GM23338 (cell line): ENCODE measurements at regions not wholly inside any gene's neighbourhood (a gene's known extent, or its start where the extent isn't known, plus 50 kb on each side); places are given as distances from the start of the nearest gene placed in this dataset.

Experiments
- ATAC-seq: fragments of 200-7000 bp; cut with Tn5 transposase; 3 replicates; pipeline ENCODE4 v1.9.1; 2020
- DNase-seq: peaks from one replicate; pipeline ENCODE4 v3.0.0-alpha.2; 2015; ENCODE audit warnings: low spot score
- H2AFZ ChIP-seq: fragments of 200-600 bp; sonication (generic); 2 replicates; pipeline ENCODE4 v1.8.0; 2016; ENCODE audit warnings: antibody characterized with exemption, mild to moderate bottlenecking, moderate library complexity
- H3F3A ChIP-seq: fragments of 200-600 bp; sonication (generic); replicated peaks from 2 replicates; pipeline ENCODE4 v1.8.0; 2017; ENCODE audit warnings: antibody characterized with exemption, mixed run types, low read depth
- H3K27ac ChIP-seq: fragments of 200-600 bp; sonication (generic); 2 replicates; pipeline ENCODE4 v1.6.1; 2016; ENCODE audit warnings: low read depth
- H3K27me3 ChIP-seq: fragments of 200-600 bp; sonication (generic); 2 replicates; pipeline ENCODE4 v1.8.0; 2016; ENCODE audit warnings: mild to moderate bottlenecking, mixed run types, moderate library complexity; ENCODE audit not compliant: insufficient read depth
- H3K36me3 ChIP-seq: fragments of 200-600 bp; sonication (generic); 2 replicates; pipeline ENCODE4 v1.8.0; 2016; ENCODE audit warnings: mild to moderate bottlenecking; ENCODE audit not compliant: insufficient read depth
- H3K4me1 ChIP-seq: fragments of 200-600 bp; sonication (generic); 2 replicates; pipeline ENCODE4 v1.8.0; 2016; ENCODE audit warnings: mild to moderate bottlenecking, moderate library complexity; ENCODE audit not compliant: insufficient read depth
- H3K4me2 ChIP-seq: fragments of 200-600 bp; sonication (generic); 2 replicates; pipeline ENCODE4 v1.7.1; 2017; ENCODE audit warnings: mixed run types
- H3K4me3 ChIP-seq: fragments of 200-600 bp; sonication (generic); 2 replicates; pipeline ENCODE4 v1.6.1; 2016; ENCODE audit warnings: mixed run types
- H3K79me2 ChIP-seq: fragments of 200-600 bp; sonication (generic); replicated peaks from 2 replicates; pipeline ENCODE4 v1.8.0; 2017; ENCODE audit warnings: mild to moderate bottlenecking; ENCODE audit not compliant: insufficient read depth
- H3K9me2 ChIP-seq: fragments of 200-600 bp; sonication (generic); 2 replicates; pipeline ENCODE4 v1.8.0; 2017; ENCODE audit not compliant: insufficient read depth
- H4K20me1 ChIP-seq: fragments of 200-600 bp; sonication (generic); replicated peaks from 2 replicates; pipeline ENCODE4 v1.8.0; 2017; ENCODE audit warnings: mild to moderate bottlenecking; ENCODE audit not compliant: insufficient read depth
- H3K27ac Mint-ChIP-seq: 2 replicates; pipeline ENCODE4 v1.8.0; 2020; ENCODE audit warnings: inconsistent platforms, mild to moderate bottlenecking, moderate library complexity, mixed read lengths
- H3K27me3 Mint-ChIP-seq: 3 replicates; pipeline ENCODE4 v1.8.0; 2022; ENCODE audit warnings: low read depth, mild to moderate bottlenecking, moderate library complexity, mixed read lengths, inconsistent platforms; ENCODE audit not compliant: insufficient read depth, poor library complexity
- H3K36me3 Mint-ChIP-seq: 3 replicates; pipeline ENCODE4 v1.8.0; 2021; ENCODE audit warnings: low read depth, mild to moderate bottlenecking, inconsistent platforms, moderate library complexity, mixed read lengths
- H3K4me1 Mint-ChIP-seq: 3 replicates; pipeline ENCODE4 v1.8.0; 2020; ENCODE audit warnings: mild to moderate bottlenecking, inconsistent platforms, mixed read lengths
- H3K4me3 Mint-ChIP-seq: 3 replicates; pipeline ENCODE4 v1.8.0; 2021; ENCODE audit warnings: moderate library complexity, mild to moderate bottlenecking, inconsistent platforms, mixed read lengths
- H3K9me3 Mint-ChIP-seq: 3 replicates; pipeline ENCODE4 v1.8.0; 2020; ENCODE audit warnings: moderate library complexity, mild to moderate bottlenecking, inconsistent platforms, mixed read lengths
- CREB1 ChIP-seq: fragments of 250-450 bp; sonication (Bioruptor Pico); IDR thresholded peaks from 2 replicates; pipeline ENCODE4 v1.5.0; 2020; ENCODE audit warnings: low read depth, mild to moderate bottlenecking, moderate library complexity
- CTCF ChIP-seq, 2 experiments: fragments of 200-600 bp in 1 of 2; sonication (generic) in 1 of 2; conservative IDR thresholded peaks; 2 replicates each; pipeline versions ENCODE4 v1.5.1 to v1.6.1; 2016 to 2017; ENCODE audit warnings: antibody characterized with exemption in 2 of 2, low read depth in 2 of 2, mild to moderate bottlenecking in 2 of 2, moderate library complexity in 1 of 2
- ETS1 ChIP-seq: IDR thresholded peaks from 2 replicates; pipeline ENCODE4 v1.6.1; 2016; ENCODE audit warnings: antibody characterized with exemption
- EZH2 ChIP-seq: fragments of 200-600 bp; sonication (generic); IDR thresholded peaks from one replicate; pipeline ENCODE4 v1.8.0; 2017; ENCODE audit warnings: antibody characterized with exemption, mild to moderate bottlenecking, low read depth; ENCODE audit not compliant: unreplicated experiment
- EZH2phosphoT487 ChIP-seq: fragments of 200-600 bp; sonication (generic); IDR thresholded peaks from one replicate; pipeline ENCODE4 v1.8.1; 2018; ENCODE audit warnings: antibody characterized with exemption; ENCODE audit not compliant: unreplicated experiment
- JUNB ChIP-seq: IDR thresholded peaks from one replicate; pipeline ENCODE4 v1.6.1; 2016; ENCODE audit warnings: antibody characterized with exemption; ENCODE audit not compliant: unreplicated experiment
- NANOG ChIP-seq: IDR thresholded peaks from 2 replicates; pipeline ENCODE4 v1.6.1; 2016; ENCODE audit warnings: antibody characterized with exemption, borderline replicate concordance
- POLR2AphosphoS5 ChIP-seq: IDR thresholded peaks from 2 replicates; pipeline ENCODE4 v1.6.1; 2016; ENCODE audit warnings: antibody characterized with exemption, low read depth
- REST ChIP-seq: IDR thresholded peaks from one replicate; pipeline ENCODE4 v1.6.1; 2018; ENCODE audit warnings: antibody characterized with exemption; ENCODE audit not compliant: unreplicated experiment
- STAT1 ChIP-seq: IDR thresholded peaks from one replicate; pipeline ENCODE4 v1.6.1; 2016; ENCODE audit warnings: antibody characterized with exemption; ENCODE audit not compliant: unreplicated experiment
- ZNF114 ChIP-seq: fragments of 250-450 bp; sonication (Bioruptor Pico); IDR thresholded peaks from 2 replicates; pipeline ENCODE4 v1.5.0; 2020; ENCODE audit warnings: mild to moderate bottlenecking, moderate library complexity
- ZNF331 ChIP-seq: fragments of 250-450 bp; sonication (Bioruptor Pico); IDR thresholded peaks from 2 replicates; pipeline ENCODE4 v1.5.0; 2020; ENCODE audit warnings: low read depth, mild to moderate bottlenecking, moderate library complexity
- ZNF462 ChIP-seq: fragments of 250-450 bp; sonication (Bioruptor Pico); IDR thresholded peaks from 2 replicates; pipeline ENCODE4 v1.5.0; 2020; ENCODE audit warnings: mild to moderate bottlenecking, moderate library complexity

- no peak for DNase-seq
- Mint-ChIP-seq H3K36me3 (peaks cover 4% of the 10 kb centered on the region; the same call in 2 of the 3 replicates), H3K9me3 (peaks cover 10% of the 10 kb centered on the region), H3K4me3 (no peak overlapping the region), H3K27me3 (peaks cover 6% of the 10 kb centered on the region), H3K27ac (no peak overlapping the region), H3K4me1 (peaks cover 7% of the 10 kb centered on the region)
- no peaks in the 10 kb centered on the region for H3K36me3 ChIP-seq
- ATAC-seq, result no peak
- no peak overlapping the region for H3K4me2 ChIP-seq
- peaks cover 3% of the 10 kb centered on the region; the same call in 1 of the 2 replicates for H3K9me2 ChIP-seq
- no peaks in the 10 kb centered on the region for H4K20me1 ChIP-seq
- no peak overlapping the region for H2AFZ ChIP-seq
- TF ChIP-seq ZNF462 (CRISPR knock-in tag), result no peak
- TF ChIP-seq ETS1, result no peak
- no peak for TF ChIP-seq ZNF114 (CRISPR knock-in tag)
- no peak for TF ChIP-seq CTCF (conservative IDR thresholded peaks at IDR 0.05; ENCODE audit: low read depth in 2 of 2)
- no peak for TF ChIP-seq EZH2phosphoT487
- TF ChIP-seq ZNF331 (CRISPR knock-in tag), result no peak
- no peak for TF ChIP-seq REST
- no peak for TF ChIP-seq JUNB
- no peak for TF ChIP-seq CREB1 (CRISPR knock-in tag)
- TF ChIP-seq POLR2AphosphoS5, result no peak
- no peak for TF ChIP-seq STAT1
- no peak for TF ChIP-seq EZH2
- no peak for TF ChIP-seq NANOG
- no peaks in the 10 kb centered on the region for H3F3A ChIP-seq
- H3K4me3 ChIP-seq, result no peak overlapping the region
- H3K27ac ChIP-seq, result no peak overlapping the region
- no peaks in the 10 kb centered on the region for H3K27me3 ChIP-seq
- H3K79me2 ChIP-seq, result no peaks in the 10 kb centered on the region
- H3K4me1 ChIP-seq, result peaks cover 6% of the 10 kb centered on the region
Measured at GRCh38 chr1:10854856-10855459, 58.5 kb upstream of the CASZ1 start.
